ENCODE measurements at regions not wholly inside any gene's neighbourhood (a gene's known extent, or its start where the extent isn't known, plus 50 kb on each side); places are given as distances from the start of the nearest gene placed in this dataset.

DNA sequence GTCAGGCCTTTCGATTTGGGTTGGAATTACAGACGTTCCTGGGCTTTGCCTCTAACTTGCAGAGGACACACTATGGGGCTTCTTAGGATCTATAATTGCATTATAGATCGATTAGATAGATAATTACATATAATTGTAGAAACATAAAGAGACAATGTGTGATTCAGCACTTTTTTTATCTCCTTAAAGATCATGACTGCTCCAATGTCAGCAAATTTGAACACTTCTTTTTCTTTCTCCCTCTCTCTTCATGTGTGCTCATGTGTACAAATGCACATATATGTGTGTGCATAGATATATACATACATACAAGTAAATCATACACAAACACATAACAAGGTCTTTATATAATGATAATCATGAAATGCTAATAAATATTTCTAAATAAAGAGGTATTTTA, 1261.2 kb upstream of the SLC39A10 start:
- no peak overlapping the region for H2AFZ ChIP-seq
- no peak for DNase-seq
- POLR2A ChIA-PET (ENCODE audit: unreplicated experiment) = no interaction called here
- H3K79me2 ChIP-seq (ENCODE audit: low read depth) = no peaks in the 10 kb centered on the region
- no peaks in the 10 kb centered on the region for H4K20me1 ChIP-seq (ENCODE audit: insufficient read depth)
- no peaks in the 10 kb centered on the region for H3K27me3 ChIP-seq (ENCODE audit: insufficient read depth, low read depth)
- no peak overlapping the region for H3K4me3 ChIP-seq
- no peaks in the 10 kb centered on the region for H3K4me1 ChIP-seq (replicated peaks; ENCODE audit: insufficient read depth)
- BruUV-seq (replicated peaks) = no TSS peak
- H3F3A ChIP-seq (ENCODE audit: insufficient read depth, low read depth) = no peaks in the 10 kb centered on the region
- no peak overlapping the region for H3K4me2 ChIP-seq
- no peaks in the 10 kb centered on the region for H3K36me3 ChIP-seq (ENCODE audit: low read depth)
- TF ChIP-seq, protein P1, sequence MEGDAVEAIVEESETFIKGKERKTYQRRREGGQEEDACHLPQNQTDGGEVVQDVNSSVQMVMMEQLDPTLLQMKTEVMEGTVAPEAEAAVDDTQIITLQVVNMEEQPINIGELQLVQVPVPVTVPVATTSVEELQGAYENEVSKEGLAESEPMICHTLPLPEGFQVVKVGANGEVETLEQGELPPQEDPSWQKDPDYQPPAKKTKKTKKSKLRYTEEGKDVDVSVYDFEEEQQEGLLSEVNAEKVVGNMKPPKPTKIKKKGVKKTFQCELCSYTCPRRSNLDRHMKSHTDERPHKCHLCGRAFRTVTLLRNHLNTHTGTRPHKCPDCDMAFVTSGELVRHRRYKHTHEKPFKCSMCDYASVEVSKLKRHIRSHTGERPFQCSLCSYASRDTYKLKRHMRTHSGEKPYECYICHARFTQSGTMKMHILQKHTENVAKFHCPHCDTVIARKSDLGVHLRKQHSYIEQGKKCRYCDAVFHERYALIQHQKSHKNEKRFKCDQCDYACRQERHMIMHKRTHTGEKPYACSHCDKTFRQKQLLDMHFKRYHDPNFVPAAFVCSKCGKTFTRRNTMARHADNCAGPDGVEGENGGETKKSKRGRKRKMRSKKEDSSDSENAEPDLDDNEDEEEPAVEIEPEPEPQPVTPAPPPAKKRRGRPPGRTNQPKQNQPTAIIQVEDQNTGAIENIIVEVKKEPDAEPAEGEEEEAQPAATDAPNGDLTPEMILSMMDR (conservative IDR thresholded peaks at IDR 0.05) = no peak
- no peak for TF ChIP-seq EZH2 (IDR thresholded peaks at IDR 0.05; ENCODE audit: low read depth)
- H3K27ac ChIP-seq = no peak overlapping the region
- no peaks in the 10 kb centered on the region for H3K9me3 ChIP-seq (ENCODE audit: insufficient read depth, low read depth)
- CTCF ChIA-PET = no interaction called here
- intact Hi-C loops (cut with micrococcal nuclease; ENCODE audit: unreplicated experiment) = no loop called here
- H3K9me2 ChIP-seq (ENCODE audit: insufficient read depth) = no peaks in the 10 kb centered on the region

DNA sequence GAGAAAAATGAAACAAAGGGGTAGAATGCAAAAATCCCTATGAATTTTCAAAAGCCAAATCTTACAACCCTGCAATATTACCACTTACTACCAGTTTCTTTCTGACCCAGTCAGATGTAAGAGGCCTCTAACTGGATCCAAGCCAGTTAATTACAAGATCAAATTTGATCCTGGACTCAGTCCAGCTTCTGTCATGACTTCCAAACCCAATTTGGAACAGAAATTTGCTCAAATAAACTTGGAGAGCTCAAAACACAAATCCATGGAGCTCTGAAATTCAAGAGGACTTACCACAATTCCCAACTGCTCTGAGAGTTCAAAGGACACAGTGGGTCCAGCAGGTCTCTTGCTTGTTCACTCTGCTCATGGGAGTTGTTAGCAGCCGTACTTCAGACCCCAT, 1271.7 kb upstream of the SLC39A10 start:
- intact Hi-C loops (cut with micrococcal nuclease; ENCODE audit: unreplicated experiment) = no loop called here
- no peaks in the 10 kb centered on the region for H3K27me3 ChIP-seq (ENCODE audit: insufficient read depth, low read depth)
- no peaks in the 10 kb centered on the region for H4K20me1 ChIP-seq (ENCODE audit: insufficient read depth)
- POLR2A ChIA-PET (ENCODE audit: unreplicated experiment) = no interaction called here
- no peaks in the 10 kb centered on the region for H3K79me2 ChIP-seq (ENCODE audit: low read depth)
- H3K9me3 ChIP-seq (ENCODE audit: insufficient read depth, low read depth) = no peaks in the 10 kb centered on the region
- H3F3A ChIP-seq (ENCODE audit: insufficient read depth, low read depth) = no peaks in the 10 kb centered on the region
- no peak overlapping the region for H2AFZ ChIP-seq
- no peaks in the 10 kb centered on the region for H3K36me3 ChIP-seq (ENCODE audit: low read depth)
- no peaks in the 10 kb centered on the region for H3K9me2 ChIP-seq (ENCODE audit: insufficient read depth)
- H3K4me3 ChIP-seq = no peak overlapping the region
- CTCF ChIA-PET = no interaction called here
- DNase-seq = no peak
- H3K27ac ChIP-seq = no peak overlapping the region
- TF ChIP-seq EZH2 (IDR thresholded peaks at IDR 0.05; ENCODE audit: low read depth) = no peak
- TF ChIP-seq, protein P1 (conservative IDR thresholded peaks at IDR 0.05) = no peak
- no peak overlapping the region for H3K4me2 ChIP-seq
- H3K4me1 ChIP-seq (replicated peaks; ENCODE audit: insufficient read depth) = no peaks in the 10 kb centered on the region
- BruUV-seq (replicated peaks) = no TSS peak

DNA sequence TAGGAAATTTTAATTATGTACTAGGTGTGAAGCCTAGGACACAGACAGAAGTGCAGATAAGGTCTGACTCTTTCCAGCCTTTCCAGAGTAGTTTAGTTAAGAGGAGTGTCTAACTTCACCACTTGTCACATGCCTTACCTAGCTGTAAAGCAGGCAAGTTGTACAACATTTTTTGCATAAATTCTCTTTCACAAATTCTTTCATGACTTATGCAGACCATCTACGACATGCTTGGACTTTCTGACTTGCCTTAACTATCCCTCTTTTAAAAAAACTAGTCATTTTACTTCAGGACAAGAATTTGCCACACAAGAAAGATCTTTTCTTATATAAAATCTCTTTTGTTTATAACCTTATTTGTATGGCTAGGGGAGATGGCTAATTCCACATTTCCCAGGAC, 1273.6 kb upstream of the SLC39A10 start:
- Histone ChIP-seq H3K4me2 (no peak overlapping the region), H3K27me3 (ENCODE audit: insufficient read depth, low read depth) (no peaks in the 10 kb centered on the region), H3K4me3 (no peak overlapping the region), H3K79me2 (ENCODE audit: low read depth) (no peaks in the 10 kb centered on the region), H3K4me1 (replicated peaks; ENCODE audit: insufficient read depth) (no peaks in the 10 kb centered on the region), H2AFZ (no peak overlapping the region), H3K27ac (no peak overlapping the region), H3K36me3 (ENCODE audit: low read depth) (no peaks in the 10 kb centered on the region), H4K20me1 (ENCODE audit: insufficient read depth) (no peaks in the 10 kb centered on the region), H3F3A (ENCODE audit: insufficient read depth, low read depth) (no peaks in the 10 kb centered on the region), H3K9me3 (ENCODE audit: insufficient read depth, low read depth) (no peaks in the 10 kb centered on the region), H3K9me2 (ENCODE audit: insufficient read depth) (no peaks in the 10 kb centered on the region)
- ChIA-PET POLR2A (ENCODE audit: unreplicated experiment) (no interaction called here), CTCF (no interaction called here)
- DNase-seq = no peak
- no TSS peak for BruUV-seq (replicated peaks)
- no peak for TF ChIP-seq EZH2 (IDR thresholded peaks at IDR 0.05; ENCODE audit: low read depth)
- TF ChIP-seq, protein P1 (conservative IDR thresholded peaks at IDR 0.05) = no peak
- intact Hi-C loops (cut with micrococcal nuclease; ENCODE audit: unreplicated experiment) = no loop called here

All from PC-9 (cell line).